ENCODE measurements at regions not wholly inside any gene's neighbourhood (a gene's known extent, or its start where the extent isn't known, plus 50 kb on each side); places are given as distances from the start of the nearest gene placed in this dataset.

GRCh38 chr15:95160316-95160715 is 929.0 kb downstream of the MCTP2 start:
- Histone ChIP-seq H3K4me1 (replicated peaks in 1 of 4; ENCODE audit: control insufficient read depth in 3 of 4, insufficient read depth in 4 of 4, low read length in 3 of 4) (no peaks in the 10 kb centered on the region), H4K8ac (ENCODE audit: extremely low read depth, insufficient read depth, low read length) (no peak overlapping the region), H3K79me1 (ENCODE audit: low read depth, low read length) (no peaks in the 10 kb centered on the region), H3K4me3 (ENCODE audit: extremely low read depth in 1 of 4, insufficient read depth in 2 of 4, low read depth in 3 of 4, low read length in 4 of 4) (no peak overlapping the region), H2AK5ac (ENCODE audit: low read depth, low read length) (no peak overlapping the region), H3K9me3 (ENCODE audit: insufficient read depth in 2 of 2, low read depth in 1 of 2, low read length in 1 of 2) (no peaks in the 10 kb centered on the region), H2BK5ac (ENCODE audit: low read depth, low read length) (no peak overlapping the region), H2BK20ac (ENCODE audit: low read length) (no peak overlapping the region), H2BK12ac (ENCODE audit: low read depth, low read length) (no peak overlapping the region), H4K20me1 (replicated peaks in 1 of 2; ENCODE audit: control insufficient read depth in 1 of 2, insufficient read depth in 2 of 2, low read length in 2 of 2) (no peaks in the 10 kb centered on the region), H2AFZ (ENCODE audit: low read length) (peak overlapping the region; percentile 43; the same call in 1 of the 2 replicates), H3K14ac (ENCODE audit: insufficient read length) (no peak overlapping the region), H3K36me3 (ENCODE audit: control insufficient read depth in 2 of 4, insufficient read depth in 4 of 4, low read length in 3 of 4) (no peaks in the 10 kb centered on the region), H3K79me2 (ENCODE audit: control insufficient read depth in 1 of 2, insufficient read depth in 2 of 2, low read length in 2 of 2) (no peaks in the 10 kb centered on the region), H2BK120ac (replicated peaks; ENCODE audit: low read depth, low read length) (no peak overlapping the region), H4K5ac (ENCODE audit: insufficient read length, low read depth, low read length) (no peak overlapping the region), H3K23ac (ENCODE audit: insufficient read length) (no peak overlapping the region), H3K23me2 (ENCODE audit: low read depth, low read length) (no peaks in the 10 kb centered on the region), H3K27me3 (replicated peaks in 1 of 4; ENCODE audit: control insufficient read depth in 3 of 4, extremely low read depth in 1 of 4, insufficient read depth in 3 of 4, low read length in 3 of 4) (no peaks in the 10 kb centered on the region), H3K4ac (replicated peaks; ENCODE audit: insufficient read length, low read depth, low read length) (no peak overlapping the region), H3K56ac (replicated peaks; ENCODE audit: insufficient read length, low read depth, low read length) (no peak overlapping the region), H3K27ac (ENCODE audit: low read depth, low read length) (no peak overlapping the region), H2BK15ac (ENCODE audit: low read length) (no peak overlapping the region), H3K9ac (replicated peaks in 1 of 4; ENCODE audit: extremely low read depth in 1 of 4, low read depth in 3 of 4, low read length in 3 of 4) (no peak overlapping the region), H4K91ac (replicated peaks; ENCODE audit: insufficient read length, low read length) (no peak overlapping the region), H3K4me2 (ENCODE audit: insufficient read depth in 1 of 2, low read depth in 2 of 2, low read length in 2 of 2) (no peak overlapping the region), H3K18ac (ENCODE audit: extremely low read depth, low read length) (no peak overlapping the region)
- 88% methylated on average over 4 of the region's 4 CpGs; no CpG with 5 or more reads in 1 of the 2 experiments for WGBS, 2 experiments (ENCODE audit: extremely low coverage in 1 of 2, insufficient coverage in 1 of 2, insufficient read length in 1 of 2, insufficient replicate concordance in 2 of 2, low coverage in 1 of 2, low lambda C conversion rate in 2 of 2, missing lambda C conversion rate in 1 of 2)
- ChIA-PET CTCF (ENCODE audit: partially characterized antibody) (no interaction called here), POLR2A (ENCODE audit: partially characterized antibody) (no interaction called here)
- DNase-seq (ENCODE audit: low read depth in 1 of 2, low spot score in 2 of 2) (no peak), FAIRE-seq (no peak)
- TF ChIP-seq RNF2 (IDR thresholded peaks at IDR 0.05; ENCODE audit: borderline replicate concordance, low read depth, low read length, missing control alignments, poor library complexity, severe bottlenecking) (no peak), CTCF (IDR thresholded peaks at IDR 0.05; ENCODE audit: control extremely low read depth in 1 of 3, insufficient read depth in 1 of 3, low read depth in 1 of 3, low read length in 3 of 3) (no peak), TAF1 (IDR thresholded peaks at IDR 0.05; ENCODE audit: low read depth, low read length) (no peak), JUND (IDR thresholded peaks at IDR 0.05; ENCODE audit: low read length) (no peak), BRCA1 (IDR thresholded peaks at IDR 0.05; ENCODE audit: low read depth, low read length) (no peak), POU5F1 (IDR thresholded peaks at IDR 0.05; ENCODE audit: low read depth, low read length) (no peak), NANOG (IDR thresholded peaks at IDR 0.05; ENCODE audit: insufficient read depth, low read depth, low read length, poor library complexity, severe bottlenecking) (no peak), HDAC6 (IDR thresholded peaks at IDR 0.05; ENCODE audit: low read depth, low read length) (no peak), CHD1 (IDR thresholded peaks at IDR 0.05; ENCODE audit: low read depth, low read length) (no peak), KDM4A (IDR thresholded peaks at IDR 0.05; ENCODE audit: low read depth, low read length, severe bottlenecking) (no peak)

All from H1 (cell line).